GM18511 (cell line): ENCODE measurements at regions not wholly inside any gene's neighbourhood (a gene's known extent, or its start where the extent isn't known, plus 50 kb on each side); places are given as distances from the start of the nearest gene placed in this dataset.

Experiments used
- ATAC-seq: cut with Tn5 transposase; IDR thresholded peaks from one replicate; pipeline ENCODE4 v1.9.1; 2021; ENCODE audit warnings: mild to moderate bottlenecking, moderate library complexity; ENCODE audit not compliant: unreplicated experiment

GRCh38 chr13:79681069-79681468, 200.1 kb downstream of the NDFIP2 start:
- ATAC-seq: no peak

GRCh38 chr13:79680485-79680884, 199.5 kb downstream of the NDFIP2 start:
- no peak for ATAC-seq

- peak; percentile 81 for ATAC-seq
These were observed 198.4 kb downstream of the NDFIP2 start for GRCh38 chr13:79679334-79679733.

GRCh38 chr13:79678100-79678499, 197.1 kb downstream of the NDFIP2 start:
- ATAC-seq: no peak

- ATAC-seq: no peak
These were observed 195.1 kb downstream of the NDFIP2 start for GRCh38 chr13:79675931-79676660.

GRCh38 chr13:79674765-79675515, 194.0 kb downstream of the NDFIP2 start:
- no peak for ATAC-seq

- no peak for ATAC-seq
These were observed 193.0 kb downstream of the NDFIP2 start for GRCh38 chr13:79673993-79674377.

- ATAC-seq: no peak
These were observed 192.5 kb downstream of the NDFIP2 start for GRCh38 chr13:79673310-79673992.

- no peak for ATAC-seq
These were observed 190.5 kb downstream of the NDFIP2 start for GRCh38 chr13:79671420-79671819.

- no peak for ATAC-seq
These were observed 187.3 kb downstream of the NDFIP2 start for GRCh38 chr13:79668201-79668752.

GRCh38 chr13:79667771-79668170, 186.8 kb downstream of the NDFIP2 start:
- ATAC-seq: no peak

- no peak for ATAC-seq
These were observed 183.2 kb downstream of the NDFIP2 start for GRCh38 chr13:79663977-79664636.

- no peak for ATAC-seq
These were observed 182.5 kb downstream of the NDFIP2 start for GRCh38 chr13:79663435-79663834.

GRCh38 chr13:79662882-79663281, 181.9 kb downstream of the NDFIP2 start:
- ATAC-seq: no peak

GRCh38 chr13:79660361-79660760, 179.4 kb downstream of the NDFIP2 start:
- ATAC-seq: peak; percentile 67

- no peak for ATAC-seq
These were observed 178.2 kb downstream of the NDFIP2 start for GRCh38 chr13:79659121-79659521.

- no peak for ATAC-seq
These were observed 177.5 kb downstream of the NDFIP2 start for GRCh38 chr13:79658333-79658975.

- ATAC-seq: no peak
These were observed 174.6 kb downstream of the NDFIP2 start for GRCh38 chr13:79655509-79655908.

GRCh38 chr13:79654520-79654919, 173.6 kb downstream of the NDFIP2 start:
- no peak for ATAC-seq

GRCh38 chr13:79650688-79651087, 169.7 kb downstream of the NDFIP2 start:
- no peak for ATAC-seq
